ENCODE measurements at regions not wholly inside any gene's neighbourhood (a gene's known extent, or its start where the extent isn't known, plus 50 kb on each side); places are given as distances from the start of the nearest gene placed in this dataset.

GRCh38 chr2:23204685-23205242, 180.2 kb upstream of the KLHL29 start:
- TF ChIP-seq HDGF (IDR thresholded peaks at IDR 0.05; ENCODE audit: borderline replicate concordance) (no peak), SP1 (IDR thresholded peaks at IDR 0.05) (no peak), NFRKB (IDR thresholded peaks at IDR 0.05) (no peak), FOXA1 (IDR thresholded peaks at IDR 0.05) (no peak), FOXK2 (IDR thresholded peaks at IDR 0.05) (no peak), SUZ12 (IDR thresholded peaks at IDR 0.05) (no peak), L3MBTL2 (conservative IDR thresholded peaks at IDR 0.05) (no peak), CTBP1 (IDR thresholded peaks at IDR 0.05; ENCODE audit: borderline replicate concordance) (no peak), FOXM1 (IDR thresholded peaks at IDR 0.05; ENCODE audit: borderline replicate concordance) (no peak), TARDBP (IDR thresholded peaks at IDR 0.05) (no peak)
- TF ChIP-seq, protein P1, sequence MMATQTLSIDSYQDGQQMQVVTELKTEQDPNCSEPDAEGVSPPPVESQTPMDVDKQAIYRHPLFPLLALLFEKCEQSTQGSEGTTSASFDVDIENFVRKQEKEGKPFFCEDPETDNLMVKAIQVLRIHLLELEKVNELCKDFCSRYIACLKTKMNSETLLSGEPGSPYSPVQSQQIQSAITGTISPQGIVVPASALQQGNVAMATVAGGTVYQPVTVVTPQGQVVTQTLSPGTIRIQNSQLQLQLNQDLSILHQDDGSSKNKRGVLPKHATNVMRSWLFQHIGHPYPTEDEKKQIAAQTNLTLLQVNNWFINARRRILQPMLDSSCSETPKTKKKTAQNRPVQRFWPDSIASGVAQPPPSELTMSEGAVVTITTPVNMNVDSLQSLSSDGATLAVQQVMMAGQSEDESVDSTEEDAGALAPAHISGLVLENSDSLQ (IDR thresholded peaks at IDR 0.05), result no peak
- CTCF ChIA-PET, result no interaction called here
- DNase-seq (ENCODE audit: extremely low spot score), result no peak
- POLR2A ChIA-PET, result no interaction called here

DNA sequence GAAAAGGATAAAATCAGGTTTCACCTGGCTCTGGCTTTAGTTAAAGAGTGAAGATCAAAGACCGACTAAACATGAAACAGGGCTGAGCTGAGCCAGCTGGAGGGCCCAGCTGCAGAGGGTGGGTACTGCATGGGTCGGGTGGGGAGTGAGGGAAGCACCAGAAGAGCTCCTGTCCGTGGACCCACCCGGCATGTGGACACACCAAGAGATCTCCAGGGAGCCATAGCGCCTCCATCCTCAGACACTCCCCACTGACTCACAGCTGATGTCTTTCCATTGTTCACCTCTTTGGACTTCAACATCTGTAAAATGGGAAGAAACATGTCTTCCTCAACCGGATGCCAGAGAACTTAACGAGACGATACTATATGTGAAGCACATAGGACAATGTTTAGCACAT, 178.3 kb upstream of the KLHL29 start:
- ChIA-PET CTCF (no interaction called here), POLR2A (no interaction called here)
- TF ChIP-seq ELF4 (IDR thresholded peaks at IDR 0.05) (no peak), ZNF384 (IDR thresholded peaks at IDR 0.05) (no peak), SUZ12 (IDR thresholded peaks at IDR 0.05) (no peak)
- TF ChIP-seq, protein P1 (IDR thresholded peaks at IDR 0.05), result no peak
- no peak for DNase-seq (ENCODE audit: extremely low spot score)

DNA sequence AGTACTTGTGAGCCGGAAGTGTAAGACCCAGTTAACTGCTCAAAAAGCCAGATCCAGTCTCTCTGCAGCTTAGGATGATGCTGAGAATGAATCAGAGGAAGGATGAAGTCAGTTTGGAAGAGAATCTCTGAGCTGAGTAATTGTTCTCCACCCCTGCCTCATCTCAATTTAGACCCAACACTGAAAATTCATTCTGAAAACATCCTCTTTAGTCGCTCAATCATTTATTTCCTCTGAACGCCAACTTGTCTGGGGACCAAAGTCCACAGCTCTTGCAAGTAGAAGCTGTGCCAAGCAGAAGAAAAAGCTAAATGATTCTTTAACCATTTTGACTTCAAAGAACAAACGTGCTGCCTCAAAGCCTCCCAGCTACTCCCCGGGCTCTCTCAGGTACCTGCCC, 177.1 kb upstream of the KLHL29 start:
- POLR2A ChIA-PET, result no interaction called here
- CTCF ChIA-PET, result no interaction called here
- no peak for TF ChIP-seq CTBP1 (IDR thresholded peaks at IDR 0.05; ENCODE audit: borderline replicate concordance)
- TF ChIP-seq ZNF384 (IDR thresholded peaks at IDR 0.05), result no peak
- TF ChIP-seq NFRKB (IDR thresholded peaks at IDR 0.05), result no peak
- no peak for TF ChIP-seq FOXM1 (IDR thresholded peaks at IDR 0.05; ENCODE audit: borderline replicate concordance)
- no peak for TF ChIP-seq HDGF (IDR thresholded peaks at IDR 0.05; ENCODE audit: borderline replicate concordance)
- no peak for TF ChIP-seq ELF4 (IDR thresholded peaks at IDR 0.05)
- TF ChIP-seq SUZ12 (IDR thresholded peaks at IDR 0.05), result no peak
- TF ChIP-seq ARNT (IDR thresholded peaks at IDR 0.05), result no peak
- no peak for TF ChIP-seq TARDBP (IDR thresholded peaks at IDR 0.05)
- no peak for TF ChIP-seq FOXA1 (IDR thresholded peaks at IDR 0.05)
- TF ChIP-seq L3MBTL2 (conservative IDR thresholded peaks at IDR 0.05), result no peak
- TF ChIP-seq, protein P1 (IDR thresholded peaks at IDR 0.05), result no peak
- TF ChIP-seq BHLHE40 (IDR thresholded peaks at IDR 0.05; ENCODE audit: borderline replicate concordance), result no peak
- no peak for TF ChIP-seq SP1 (IDR thresholded peaks at IDR 0.05)
- no peak for TF ChIP-seq FOXK2 (IDR thresholded peaks at IDR 0.05)
- TF ChIP-seq LEF1 (IDR thresholded peaks at IDR 0.05; ENCODE audit: borderline replicate concordance), result no peak
- DNase-seq (ENCODE audit: extremely low spot score), result no peak

- TF ChIP-seq L3MBTL2 (conservative IDR thresholded peaks at IDR 0.05) (no peak), NFRKB (IDR thresholded peaks at IDR 0.05) (no peak), FOXA1 (IDR thresholded peaks at IDR 0.05) (no peak), ELF4 (IDR thresholded peaks at IDR 0.05) (no peak), LEF1 (IDR thresholded peaks at IDR 0.05; ENCODE audit: borderline replicate concordance) (no peak), FOXM1 (IDR thresholded peaks at IDR 0.05; ENCODE audit: borderline replicate concordance) (no peak), BHLHE40 (IDR thresholded peaks at IDR 0.05; ENCODE audit: borderline replicate concordance) (no peak), SUZ12 (IDR thresholded peaks at IDR 0.05) (no peak)
- TF ChIP-seq, protein P1 (IDR thresholded peaks at IDR 0.05), result no peak
These were observed 176.6 kb upstream of the KLHL29 start for GRCh38 chr2:23208339-23208738.

DNA sequence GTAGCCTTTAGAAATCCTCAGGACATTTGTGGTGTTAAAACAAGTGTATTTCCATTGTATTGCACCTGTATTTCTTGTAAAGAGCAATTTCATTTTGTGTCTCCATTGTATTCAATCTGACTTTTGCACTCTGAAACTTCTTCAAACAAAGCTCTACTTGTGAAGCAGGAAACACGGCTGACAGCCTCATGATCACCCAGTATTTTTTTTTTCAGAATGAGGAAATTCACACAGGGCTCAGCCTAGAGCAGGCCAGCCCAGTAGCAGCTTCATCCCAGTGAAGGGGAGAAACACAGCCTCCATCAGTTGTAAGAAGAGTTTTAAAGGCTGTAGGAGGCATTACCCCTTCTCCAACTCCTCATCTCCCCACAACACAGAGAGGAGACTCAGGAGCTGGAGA, 175.9 kb upstream of the KLHL29 start:
- POLR2A ChIA-PET, result no interaction called here
- DNase-seq (ENCODE audit: extremely low spot score), result no peak
- CTCF ChIA-PET, result interaction anchor here (1.5 kb wide), 1 partner anchor 10 kb away, joined by 5 read pairs; no protein-coding TSS in a partner anchor
- TF ChIP-seq ZNF384 (IDR thresholded peaks at IDR 0.05) (no peak), ELF4 (IDR thresholded peaks at IDR 0.05) (no peak), BHLHE40 (IDR thresholded peaks at IDR 0.05; ENCODE audit: borderline replicate concordance) (no peak)

More at GRCh38 chr2:23208339-23208738, 176.6 kb upstream of the KLHL29 start:
- POLR2A ChIA-PET, result no interaction called here
- CTCF ChIA-PET, result no interaction called here
- DNase-seq (ENCODE audit: extremely low spot score), result no peak

GRCh38 chr2:23211987-23212583, 172.9 kb upstream of the KLHL29 start:
- ChIA-PET CTCF (interaction anchor here (0.6 kb wide), 1 partner anchor 13 kb away, joined by 3 read pairs; no protein-coding TSS in a partner anchor), POLR2A (no interaction called here)
- DNase-seq (ENCODE audit: extremely low spot score), result no peak
- TF ChIP-seq, protein P1 (IDR thresholded peaks at IDR 0.05), result no peak
- TF ChIP-seq HDGF (IDR thresholded peaks at IDR 0.05; ENCODE audit: borderline replicate concordance) (no peak), ZNF384 (IDR thresholded peaks at IDR 0.05) (no peak), ELF4 (IDR thresholded peaks at IDR 0.05) (no peak), FOXA1 (IDR thresholded peaks at IDR 0.05) (no peak), SUZ12 (IDR thresholded peaks at IDR 0.05) (no peak), ARNT (IDR thresholded peaks at IDR 0.05) (no peak), L3MBTL2 (conservative IDR thresholded peaks at IDR 0.05) (no peak)
